Caki2 (cell line): ENCODE measurements at regions not wholly inside any gene's neighbourhood (a gene's known extent, or its start where the extent isn't known, plus 50 kb on each side); places are given as distances from the start of the nearest gene placed in this dataset.
"Not testable (repeated sequence)": the region's sequence is repeated elsewhere in the genome, so short reads cannot be mapped to it uniquely, and the experiment has no call there.

Experiments used
- DNase-seq: peaks from one replicate; pipeline ENCODE4 v3.0.0-alpha.2; 2015; ENCODE audit warnings: low read depth
- in situ Hi-C: cut with HindIII; loops from 2 replicates; pipeline ENCODE4 v1.10.0; 2016; ENCODE audit warnings: low sequenced_read_pairs, low pct_unique_long_range_greater_than_20kb, mixed read lengths

DNA sequence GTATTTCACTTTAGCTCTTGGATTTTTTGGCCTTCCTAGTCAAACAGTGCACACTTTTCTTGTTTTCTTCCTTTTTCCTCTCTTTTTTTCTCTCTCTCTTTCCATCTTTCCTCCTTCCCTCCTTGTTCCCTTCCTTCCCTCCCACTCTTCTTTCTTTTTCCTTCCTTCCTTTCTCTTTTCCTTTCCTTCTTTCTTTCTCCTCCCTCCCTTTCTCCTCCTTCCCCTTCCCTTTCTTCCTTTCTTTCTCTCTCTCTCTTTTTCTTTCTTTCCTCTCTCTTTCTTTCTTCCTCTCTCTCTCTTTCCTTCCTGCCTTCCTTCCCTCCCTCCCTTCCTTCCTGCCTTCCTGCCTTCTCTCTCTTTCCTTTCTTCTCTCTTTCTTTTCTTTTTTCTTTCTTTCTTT, 181.6 kb upstream of the ELAC2 start:
- in situ Hi-C loops = no loop called here
- no peak for DNase-seq

DNA sequence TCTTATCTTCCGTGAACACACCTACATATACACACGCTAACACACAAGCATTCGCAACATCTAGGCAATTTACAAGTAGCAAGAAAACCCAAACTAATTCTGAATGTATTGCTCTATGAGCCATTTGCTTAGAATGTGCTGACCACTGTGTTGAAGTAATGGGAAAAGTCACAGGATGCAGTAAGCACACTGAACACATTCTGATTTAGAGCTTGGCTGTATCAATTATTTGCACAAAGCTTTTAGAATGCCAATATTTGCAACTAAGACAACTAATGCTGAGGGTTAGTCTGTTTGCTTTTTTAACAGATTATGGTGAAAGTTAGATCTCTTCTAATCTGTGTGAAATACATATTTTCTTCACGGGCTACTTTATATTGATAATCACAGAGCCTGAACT, 179.8 kb upstream of the ELAC2 start:
- in situ Hi-C loops = no loop called here

DNA sequence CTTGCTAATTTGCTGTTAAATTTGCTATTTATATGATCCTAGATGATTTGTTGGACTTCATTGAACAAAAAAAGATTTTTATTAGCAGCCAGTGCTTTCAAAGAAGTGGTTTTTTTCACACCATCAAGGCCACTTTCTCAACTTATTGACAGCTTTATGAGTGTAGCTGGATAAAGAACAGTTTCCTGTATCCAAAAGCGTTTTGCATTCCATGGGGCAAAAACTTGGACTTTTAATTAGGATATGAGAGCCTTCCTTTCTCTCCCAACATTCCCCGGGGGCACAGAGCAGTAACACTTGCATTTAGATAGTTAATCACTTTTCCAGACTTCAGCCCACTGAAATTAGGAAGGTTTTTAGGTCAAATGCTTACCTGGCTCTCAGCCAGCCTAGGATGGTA, 177.1 kb upstream of the ELAC2 start:
- in situ Hi-C loops = no loop called here
- no peak for DNase-seq

More for the DNA sequence above, 179.8 kb upstream of the ELAC2 start:
- DNase-seq = no peak

DNA sequence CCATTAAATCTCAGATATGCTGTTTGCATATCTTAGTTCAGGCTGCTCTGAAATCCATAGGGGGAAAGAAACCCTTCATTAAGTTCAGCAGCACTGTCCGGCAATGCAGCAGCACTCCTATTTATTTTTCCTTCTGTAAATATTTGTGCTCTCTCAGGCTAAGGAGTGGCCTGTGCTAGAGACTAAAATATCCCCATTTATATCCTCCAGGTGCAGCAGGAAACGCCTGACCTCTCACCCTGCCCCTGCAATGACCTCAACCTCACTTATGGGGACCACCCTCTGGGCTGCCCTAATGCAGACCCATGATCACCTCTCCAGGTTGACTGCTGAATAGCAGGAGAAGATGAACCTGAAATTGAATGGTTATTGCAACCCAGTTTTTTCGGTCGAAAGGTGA, 165.0 kb upstream of the ELAC2 start:
- no peak for DNase-seq
- in situ Hi-C loops = no loop called here

GRCh38 chr17:13182450-13182849, 164.6 kb upstream of the ELAC2 start:
- in situ Hi-C loops = no loop called here

GRCh38 chr17:13181683-13182082, 163.9 kb upstream of the ELAC2 start:
- DNase-seq = no peak
- in situ Hi-C loops = no loop called here

More at GRCh38 chr17:13182450-13182849, 164.6 kb upstream of the ELAC2 start:
- no peak for DNase-seq

GRCh38 chr17:13176436-13176835, 158.6 kb upstream of the ELAC2 start:
- in situ Hi-C loops = no loop called here
- no peak for DNase-seq

DNA sequence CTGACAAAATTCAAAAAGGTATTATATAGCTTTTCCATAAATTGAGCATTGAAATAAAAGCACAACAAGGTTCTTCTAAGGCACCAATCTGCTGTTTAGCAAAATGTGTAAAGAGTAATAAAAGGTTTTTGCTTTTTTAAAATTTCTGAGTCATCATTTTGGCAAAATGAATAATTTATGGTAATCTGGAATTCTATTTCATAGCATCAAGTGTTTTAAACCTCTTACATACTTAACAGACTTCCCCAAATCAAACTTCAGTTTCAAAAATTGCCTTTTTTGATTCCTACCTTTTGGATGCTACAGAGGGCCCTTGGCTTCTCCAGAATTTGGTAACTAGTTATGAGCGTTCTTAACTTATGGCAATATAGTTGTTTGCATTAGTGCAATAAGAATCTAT, 154.0 kb upstream of the ELAC2 start:
- in situ Hi-C loops = no loop called here
- DNase-seq = no peak

DNA sequence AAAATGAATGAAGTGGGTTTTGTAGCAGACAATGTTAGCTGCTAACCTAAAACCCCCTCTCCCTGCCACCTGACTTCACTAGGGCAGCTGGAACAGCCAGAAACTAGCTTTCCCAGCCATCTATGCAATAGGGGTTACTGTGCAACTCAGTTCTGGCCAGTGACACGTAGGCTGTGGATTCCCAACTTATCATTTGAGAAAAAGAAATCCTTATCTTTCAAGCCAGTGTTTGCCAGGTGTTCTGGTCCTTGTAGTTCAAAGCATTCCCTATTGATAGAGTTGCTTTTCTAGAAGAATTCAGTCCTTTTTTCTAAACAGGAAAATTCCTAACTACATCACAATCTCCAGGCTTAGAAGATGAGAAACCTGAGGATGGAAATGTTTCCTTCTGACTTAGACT, 144.5 kb upstream of the ELAC2 start:
- DNase-seq = no peak
- in situ Hi-C loops = no loop called here

DNA sequence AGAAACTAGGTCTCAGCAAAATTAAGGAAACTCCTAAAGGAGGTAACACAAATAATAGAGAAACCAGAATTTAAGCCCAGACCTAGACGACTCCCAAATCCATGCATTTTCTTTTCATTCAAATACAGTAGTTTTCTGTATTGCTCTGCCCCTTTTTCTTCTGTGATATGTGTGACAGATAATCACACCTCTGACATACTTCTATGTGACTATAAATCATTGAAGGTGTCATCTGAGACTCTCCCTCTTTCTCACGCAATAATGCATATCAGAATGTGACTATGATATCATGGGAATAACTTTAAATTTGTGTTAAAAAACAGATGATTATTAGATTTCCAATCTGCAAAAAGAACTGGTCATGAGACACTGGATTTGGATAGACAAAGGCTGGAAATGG, 143.0 kb upstream of the ELAC2 start:
- in situ Hi-C loops = no loop called here
- DNase-seq = no peak

GRCh38 chr17:13160296-13160695, 142.5 kb upstream of the ELAC2 start:
- no peak for DNase-seq

DNA sequence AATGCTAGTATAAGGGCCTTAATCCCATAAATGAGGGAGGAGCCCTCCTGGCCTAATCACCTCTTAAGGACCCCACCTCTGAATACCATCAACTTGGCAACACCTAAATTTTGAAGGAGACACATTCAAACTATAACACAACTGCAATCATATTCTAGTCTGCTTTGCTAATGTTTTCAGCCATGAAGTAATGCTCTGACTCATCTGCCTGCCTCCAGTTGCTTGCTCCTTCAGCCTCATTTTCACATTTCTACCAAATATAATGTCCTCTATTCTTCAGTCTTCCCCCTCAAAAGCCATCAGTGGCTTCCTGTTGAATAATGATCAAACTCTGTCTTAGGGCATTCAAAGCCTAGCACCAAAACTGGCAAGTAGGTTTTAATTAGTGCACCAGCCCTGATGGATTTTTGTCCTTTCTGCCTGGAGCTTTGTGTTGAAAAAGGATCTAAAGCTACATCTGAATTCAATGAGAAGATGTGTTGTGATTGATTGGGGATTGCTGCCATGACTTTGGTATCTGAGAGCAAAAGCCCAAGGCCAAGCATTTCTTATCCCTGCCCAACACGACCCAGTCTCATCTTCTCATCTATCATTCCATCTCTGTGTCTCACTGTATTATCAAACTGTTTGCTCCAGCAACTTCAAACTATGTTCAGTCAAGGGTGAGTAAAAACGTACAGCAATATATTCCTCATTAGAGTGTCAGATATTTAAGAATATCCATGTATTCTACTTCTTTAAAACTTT, 140.8 kb upstream of the ELAC2 start:
- DNase-seq = no peak
- in situ Hi-C loops = no loop called here

More at GRCh38 chr17:13160296-13160695, 142.5 kb upstream of the ELAC2 start:
- in situ Hi-C loops = no loop called here

GRCh38 chr17:13157656-13158055, 139.8 kb upstream of the ELAC2 start:
- in situ Hi-C loops = no loop called here

GRCh38 chr17:13154930-13155329, 137.1 kb upstream of the ELAC2 start:
- in situ Hi-C loops = no loop called here
- no peak for DNase-seq

More at GRCh38 chr17:13157656-13158055, 139.8 kb upstream of the ELAC2 start:
- no peak for DNase-seq

GRCh38 chr17:13154398-13154797, 136.6 kb upstream of the ELAC2 start:
- in situ Hi-C loops = no loop called here

DNA sequence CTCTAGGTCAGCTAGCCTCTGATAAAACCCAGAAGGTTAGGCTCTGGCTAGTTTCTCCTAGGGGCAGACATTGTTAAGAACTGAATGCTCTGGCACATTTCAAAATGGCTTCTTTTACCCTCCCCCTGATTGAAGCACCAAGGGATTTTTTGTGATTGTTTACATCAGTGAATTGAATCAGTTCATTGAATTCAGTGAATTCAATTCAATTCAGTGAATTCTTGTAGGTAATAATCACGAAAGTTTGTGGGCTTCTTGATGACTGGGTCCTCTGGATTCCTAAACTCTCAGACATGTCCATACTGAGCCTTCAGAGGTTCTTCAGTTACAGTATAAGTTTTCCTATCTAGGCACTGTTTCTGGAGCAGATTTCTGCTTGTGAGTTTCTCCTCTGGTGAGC, 135.2 kb upstream of the ELAC2 start:
- DNase-seq = no peak
- in situ Hi-C loops = no loop called here

More at GRCh38 chr17:13154398-13154797, 136.6 kb upstream of the ELAC2 start:
- DNase-seq = no peak

GRCh38 chr17:13152501-13152900, 134.7 kb upstream of the ELAC2 start:
- no peak for DNase-seq
- in situ Hi-C loops = no loop called here

GRCh38 chr17:13150738-13151137, 132.9 kb upstream of the ELAC2 start:
- in situ Hi-C loops = not testable (repeated sequence)

DNA sequence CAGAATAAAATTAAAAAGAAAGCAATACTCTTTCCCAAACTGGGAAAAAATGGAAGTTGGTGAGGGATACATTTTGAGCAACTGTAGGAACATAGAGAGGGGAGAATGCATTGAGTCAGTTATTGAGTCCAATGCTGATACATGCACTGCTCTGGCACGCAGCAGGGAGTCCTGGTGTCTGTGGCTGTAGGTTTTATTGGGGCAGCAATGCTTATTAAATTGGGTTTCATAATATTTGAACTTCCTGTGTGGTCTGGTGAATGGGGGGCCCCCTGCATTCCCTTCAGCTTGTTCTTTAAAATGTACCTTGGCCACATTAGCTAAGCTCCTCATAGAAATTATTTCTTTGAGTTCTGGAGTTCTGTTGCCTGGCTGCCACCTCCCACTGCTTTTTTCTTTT, 125.2 kb upstream of the ELAC2 start:
- in situ Hi-C loops = no loop called here
- no peak for DNase-seq

More at GRCh38 chr17:13150738-13151137, 132.9 kb upstream of the ELAC2 start:
- not testable (repeated sequence) for DNase-seq

- no peak for DNase-seq
Measured at GRCh38 chr17:13140750-13141149, 122.9 kb upstream of the ELAC2 start.

More at GRCh38 chr17:13140750-13141149, 122.9 kb upstream of the ELAC2 start:
- in situ Hi-C loops = no loop called here
